HG03565 (cell line): ENCODE measurements at regions not wholly inside any gene's neighbourhood (a gene's known extent, or its start where the extent isn't known, plus 50 kb on each side); places are given as distances from the start of the nearest gene placed in this dataset.
"Not testable (repeated sequence)": the region's sequence is repeated elsewhere in the genome, so short reads cannot be mapped to it uniquely, and the experiment has no call there.

Experiments used
- ATAC-seq: cut with Tn5 transposase; IDR thresholded peaks from one replicate; pipeline ENCODE4 v1.9.1; 2021; ENCODE audit warnings: mild to moderate bottlenecking, moderate library complexity; ENCODE audit not compliant: unreplicated experiment

GRCh38 chr11:24400059-24400665 is 96.7 kb upstream of the LUZP2 start:
- ATAC-seq = no peak

DNA sequence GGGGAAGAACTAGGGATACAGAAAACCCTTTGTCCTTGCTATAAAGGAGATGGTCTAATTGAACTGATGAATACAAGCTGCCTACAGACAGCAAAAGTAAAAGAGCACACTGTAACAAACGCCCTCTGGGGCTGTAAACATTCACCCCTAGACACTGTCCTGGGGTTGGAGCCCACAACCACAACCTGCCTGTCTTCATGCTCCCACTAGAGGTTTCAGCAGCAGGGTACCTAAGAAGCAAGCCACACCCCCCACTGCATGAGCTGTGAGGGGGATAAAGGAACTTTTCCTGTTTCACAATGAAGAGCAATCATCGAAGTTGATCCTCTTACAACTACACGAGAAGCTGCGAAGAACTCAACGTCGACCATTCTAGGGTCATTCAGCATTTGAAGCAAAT is 90.5 kb upstream of the LUZP2 start:
- ATAC-seq = no peak

GRCh38 chr11:24406980-24407379 is 89.9 kb upstream of the LUZP2 start:
- ATAC-seq = no peak

- no peak for ATAC-seq
These were observed 89.1 kb upstream of the LUZP2 start for GRCh38 chr11:24407733-24408132.

DNA sequence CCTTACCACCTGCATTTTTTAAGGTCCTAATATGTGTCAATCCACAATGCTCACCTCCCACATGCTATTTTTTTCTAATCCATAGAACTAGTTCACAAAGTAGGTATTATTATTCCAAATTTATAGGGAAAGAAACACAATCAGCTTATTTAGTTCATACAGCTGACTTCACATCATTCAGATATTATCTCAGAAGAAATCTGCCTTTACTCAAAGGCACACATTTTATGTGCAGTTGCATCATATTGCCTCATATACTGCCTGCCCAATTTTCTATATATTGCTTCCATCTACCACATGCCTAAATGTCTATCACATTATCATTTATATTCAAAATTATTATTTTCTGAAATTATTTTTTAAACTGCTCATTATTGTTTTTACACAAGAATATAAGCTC is 88.7 kb upstream of the LUZP2 start:
- no peak for ATAC-seq

GRCh38 chr11:24411791-24412190 is 85.1 kb upstream of the LUZP2 start:
- ATAC-seq = no peak

DNA sequence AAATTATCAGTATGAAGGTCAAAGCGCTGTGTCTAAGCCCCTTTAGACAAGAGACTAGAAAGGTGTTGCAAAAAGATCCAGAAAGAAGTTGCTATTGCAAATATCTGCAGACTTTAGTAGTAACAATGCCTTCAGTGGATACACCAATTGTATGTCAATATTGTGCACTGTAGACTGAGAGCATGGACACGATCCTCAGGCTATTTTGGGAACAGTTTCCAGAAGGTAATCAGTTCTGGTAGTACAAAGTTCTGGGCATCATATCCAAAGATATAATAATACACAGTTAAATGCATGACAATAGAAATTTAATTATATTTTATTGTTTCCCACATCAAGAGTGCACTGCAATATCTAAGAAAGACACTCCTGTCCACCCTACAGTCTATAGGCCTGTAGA is 84.1 kb upstream of the LUZP2 start:
- no peak for ATAC-seq

DNA sequence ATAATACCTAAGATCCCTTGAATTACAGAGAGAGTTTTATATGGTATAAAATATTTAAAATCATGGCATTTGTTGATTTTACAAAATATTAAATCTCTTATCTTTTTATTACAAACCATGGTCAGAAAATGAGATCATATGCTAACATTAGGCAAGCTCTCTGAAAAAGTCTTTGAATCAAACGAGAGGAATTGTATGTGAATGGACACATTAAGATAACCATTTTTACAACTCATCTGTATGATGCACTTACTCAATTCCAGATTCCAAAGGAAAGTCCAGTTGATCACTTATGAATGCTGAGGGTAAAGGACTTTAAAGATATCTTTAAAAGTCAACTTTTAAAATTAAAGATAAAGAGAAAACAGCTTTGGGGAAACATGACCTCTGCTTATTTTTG is 83.5 kb upstream of the LUZP2 start:
- no peak for ATAC-seq

DNA sequence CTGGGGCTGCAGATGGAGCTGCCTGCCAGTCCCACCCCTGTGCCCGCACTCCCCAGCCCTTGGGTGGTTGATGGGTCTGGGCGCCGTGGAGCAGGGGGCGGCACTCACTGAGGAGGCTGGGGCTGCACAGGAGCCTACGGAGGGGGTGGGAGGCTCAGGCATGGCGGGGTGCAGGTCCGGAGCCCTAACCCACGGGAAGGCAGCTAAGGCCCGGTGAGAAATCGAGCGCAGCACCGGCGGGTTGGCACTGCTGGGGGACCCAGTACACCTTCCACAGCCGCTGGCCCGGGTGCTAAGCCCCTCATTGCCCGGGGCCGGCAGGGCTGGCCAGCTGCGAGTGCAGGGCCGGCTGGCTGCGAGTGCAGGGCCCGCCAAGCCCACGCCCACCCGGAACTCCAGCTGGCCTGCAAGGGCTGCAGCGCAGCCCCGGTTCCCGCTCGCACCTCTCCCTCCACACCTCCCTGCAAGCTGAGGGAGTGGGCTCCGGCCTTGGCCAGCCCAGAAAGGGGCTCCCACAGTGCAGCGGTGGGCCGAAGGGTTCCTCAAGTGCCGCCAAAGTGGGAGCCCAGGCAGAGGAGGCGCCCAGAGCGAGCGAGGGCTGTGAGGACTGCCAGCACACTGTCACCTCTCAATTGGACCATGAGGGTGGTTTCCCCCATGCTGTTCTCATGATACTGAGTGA is 80.8 kb upstream of the LUZP2 start:
- not testable (repeated sequence) for ATAC-seq

DNA sequence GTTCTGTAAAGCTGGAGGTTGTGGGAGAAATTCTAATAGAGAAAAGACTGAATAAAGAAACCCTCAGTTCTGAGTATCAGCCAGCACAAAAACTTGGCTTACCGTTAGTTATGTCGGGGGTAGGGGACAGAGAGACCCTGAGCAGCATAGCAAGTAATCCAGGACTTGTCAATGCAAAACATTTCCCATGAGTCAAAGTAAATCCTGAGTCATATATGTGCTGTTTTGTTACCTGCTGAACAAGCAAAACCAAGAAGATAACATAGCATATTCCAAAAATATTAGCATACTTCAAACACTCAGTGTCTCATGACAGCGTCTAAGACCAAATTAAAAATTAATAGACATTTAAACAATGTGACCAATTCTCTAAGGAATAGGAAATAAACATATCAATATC is 75.1 kb upstream of the LUZP2 start:
- no peak for ATAC-seq

DNA sequence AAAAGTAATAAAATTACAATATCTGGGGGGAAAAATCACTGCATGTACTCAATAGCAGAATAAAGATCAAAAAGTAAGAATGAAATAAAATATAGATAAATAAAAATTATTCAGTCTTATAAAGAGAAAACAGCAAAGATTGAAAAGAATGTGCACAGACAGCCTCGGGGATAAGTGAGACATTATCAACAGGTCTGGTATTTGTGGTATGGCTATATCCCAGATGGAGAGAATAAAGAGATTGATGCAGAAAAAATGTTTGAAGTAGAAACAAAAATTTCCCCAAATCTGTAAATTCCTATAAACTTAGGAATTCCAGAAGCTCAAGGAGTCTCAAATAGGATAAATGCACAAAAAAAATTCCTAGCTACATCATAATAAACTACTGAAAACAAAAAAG is 74.5 kb upstream of the LUZP2 start:
- no peak for ATAC-seq

GRCh38 chr11:24437123-24437522 is 59.7 kb upstream of the LUZP2 start:
- ATAC-seq = no peak
